GM23338 (cell line): ENCODE measurements at regions not wholly inside any gene's neighbourhood (a gene's known extent, or its start where the extent isn't known, plus 50 kb on each side); places are given as distances from the start of the nearest gene placed in this dataset.

ENCODE experiments used
- CREB1 ChIP-seq: fragments of 250-450 bp; sonication (Bioruptor Pico); IDR thresholded peaks from 2 replicates; pipeline ENCODE4 v1.5.0; 2020; ENCODE audit warnings: low read depth, mild to moderate bottlenecking, moderate library complexity
- CTCF ChIP-seq, 2 experiments: fragments of 200-600 bp in 1 of 2; sonication (generic) in 1 of 2; conservative IDR thresholded peaks; 2 replicates each; pipeline versions ENCODE4 v1.5.1 to v1.6.1; 2016 to 2017; ENCODE audit warnings: antibody characterized with exemption in 2 of 2, low read depth in 2 of 2, mild to moderate bottlenecking in 2 of 2, moderate library complexity in 1 of 2
- ETS1 ChIP-seq: IDR thresholded peaks from 2 replicates; pipeline ENCODE4 v1.6.1; 2016; ENCODE audit warnings: antibody characterized with exemption
- EZH2 ChIP-seq: fragments of 200-600 bp; sonication (generic); IDR thresholded peaks from one replicate; pipeline ENCODE4 v1.8.0; 2017; ENCODE audit warnings: antibody characterized with exemption, mild to moderate bottlenecking, low read depth; ENCODE audit not compliant: unreplicated experiment
- EZH2phosphoT487 ChIP-seq: fragments of 200-600 bp; sonication (generic); IDR thresholded peaks from one replicate; pipeline ENCODE4 v1.8.1; 2018; ENCODE audit warnings: antibody characterized with exemption; ENCODE audit not compliant: unreplicated experiment
- JUNB ChIP-seq: IDR thresholded peaks from one replicate; pipeline ENCODE4 v1.6.1; 2016; ENCODE audit warnings: antibody characterized with exemption; ENCODE audit not compliant: unreplicated experiment
- NANOG ChIP-seq: IDR thresholded peaks from 2 replicates; pipeline ENCODE4 v1.6.1; 2016; ENCODE audit warnings: antibody characterized with exemption, borderline replicate concordance
- POLR2AphosphoS5 ChIP-seq: IDR thresholded peaks from 2 replicates; pipeline ENCODE4 v1.6.1; 2016; ENCODE audit warnings: antibody characterized with exemption, low read depth
- REST ChIP-seq: IDR thresholded peaks from one replicate; pipeline ENCODE4 v1.6.1; 2018; ENCODE audit warnings: antibody characterized with exemption; ENCODE audit not compliant: unreplicated experiment
- STAT1 ChIP-seq: IDR thresholded peaks from one replicate; pipeline ENCODE4 v1.6.1; 2016; ENCODE audit warnings: antibody characterized with exemption; ENCODE audit not compliant: unreplicated experiment
- ZNF114 ChIP-seq: fragments of 250-450 bp; sonication (Bioruptor Pico); IDR thresholded peaks from 2 replicates; pipeline ENCODE4 v1.5.0; 2020; ENCODE audit warnings: mild to moderate bottlenecking, moderate library complexity
- ZNF331 ChIP-seq: fragments of 250-450 bp; sonication (Bioruptor Pico); IDR thresholded peaks from 2 replicates; pipeline ENCODE4 v1.5.0; 2020; ENCODE audit warnings: low read depth, mild to moderate bottlenecking, moderate library complexity

GRCh38 chr1:2943686-2944260, 77.5 kb upstream of the ACTRT2 start:
- TF ChIP-seq CTCF (conservative IDR thresholded peaks at IDR 0.05; ENCODE audit: low read depth in 2 of 2) (no peak), POLR2AphosphoS5 (no peak), EZH2 (no peak), EZH2phosphoT487 (no peak), CREB1 (CRISPR knock-in tag) (no peak), ETS1 (no peak), REST (no peak), NANOG (no peak), ZNF331 (CRISPR knock-in tag) (no peak), ZNF114 (CRISPR knock-in tag) (no peak), JUNB (no peak), STAT1 (no peak)
